KMS-11 (cell line): ENCODE measurements at regions not wholly inside any gene's neighbourhood (a gene's known extent, or its start where the extent isn't known, plus 50 kb on each side); places are given as distances from the start of the nearest gene placed in this dataset.

ENCODE experiments used
- H2AFZ ChIP-seq: fragments of 200-600 bp; sonication (generic); 2 replicates; pipeline ENCODE4 v1.6.1; 2016; ENCODE audit warnings: antibody characterized with exemption, mixed run types, low read depth
- H3K27ac ChIP-seq: fragments of 200-600 bp; sonication (generic); 2 replicates; pipeline ENCODE4 v1.6.1; 2016; ENCODE audit warnings: mild to moderate bottlenecking, mixed run types
- H3K27me3 ChIP-seq: fragments of 200-600 bp; sonication (generic); 2 replicates; pipeline ENCODE4 v1.6.1; 2017; ENCODE audit warnings: mild to moderate bottlenecking, low read depth, mixed run types, moderate library complexity; ENCODE audit not compliant: insufficient read depth
- H3K36me3 ChIP-seq: fragments of 200-600 bp; sonication (generic); 2 replicates; pipeline ENCODE4 v1.6.1; 2017; ENCODE audit warnings: mild to moderate bottlenecking, mixed run types; ENCODE audit not compliant: insufficient read depth
- H3K4me1 ChIP-seq: fragments of 200-600 bp; sonication (generic); 2 replicates; pipeline ENCODE4 v1.6.1; 2016; ENCODE audit warnings: mild to moderate bottlenecking, low read depth, mixed run types; ENCODE audit not compliant: poor library complexity, severe bottlenecking
- H3K4me2 ChIP-seq: fragments of 200-600 bp; sonication (generic); 2 replicates; pipeline ENCODE4 v1.7.0; 2016; ENCODE audit warnings: mild to moderate bottlenecking, mixed run types
- H3K4me3 ChIP-seq: fragments of 200-600 bp; sonication (generic); IDR thresholded peaks from 2 replicates; pipeline ENCODE4 v1.6.1; 2017; ENCODE audit warnings: low read depth, low read length, mixed read lengths; ENCODE audit not compliant: insufficient read depth
- H3K79me2 ChIP-seq: fragments of 200-600 bp; sonication (generic); 2 replicates; pipeline ENCODE4 v1.6.1; 2016; ENCODE audit warnings: low read depth, mixed run types; ENCODE audit not compliant: insufficient read depth
- H3K9ac ChIP-seq: fragments of 200-600 bp; sonication (generic); 2 replicates; pipeline ENCODE4 v1.6.1; 2016; ENCODE audit warnings: mild to moderate bottlenecking, mixed run types
- H4K20me1 ChIP-seq: fragments of 200-600 bp; sonication (generic); 2 replicates; pipeline ENCODE4 v1.6.1; 2016; ENCODE audit warnings: mild to moderate bottlenecking, mixed run types; ENCODE audit not compliant: insufficient read depth
- TF ChIP-seq, protein P1 (sequence below): fragments of 200-600 bp; sonication (generic); conservative IDR thresholded peaks from 2 replicates; pipeline ENCODE4 v1.6.1; 2017; ENCODE audit warnings: low read depth, mild to moderate bottlenecking, antibody characterized with exemption, low read length, moderate library complexity, mixed read lengths

DNA sequence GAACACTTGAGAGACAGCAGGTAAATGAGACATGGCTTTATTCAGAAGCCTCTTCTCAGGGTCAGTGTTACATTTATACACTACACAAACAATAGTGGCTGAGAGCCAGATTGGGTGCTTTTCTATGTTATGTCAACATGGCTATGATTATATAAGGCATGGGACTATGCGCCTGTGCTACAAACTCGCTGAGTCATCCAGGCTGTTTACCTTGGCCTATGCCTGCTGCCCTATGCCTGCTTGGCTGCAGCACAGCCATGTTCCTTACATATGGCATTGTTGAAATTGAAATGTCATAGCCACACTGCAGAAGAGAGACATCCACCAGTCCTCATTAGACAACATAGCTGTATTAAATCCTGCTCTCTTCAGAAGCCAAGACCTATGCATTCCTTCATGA, 236.3 kb upstream of the NWD2 start:
- TF ChIP-seq, protein P1, sequence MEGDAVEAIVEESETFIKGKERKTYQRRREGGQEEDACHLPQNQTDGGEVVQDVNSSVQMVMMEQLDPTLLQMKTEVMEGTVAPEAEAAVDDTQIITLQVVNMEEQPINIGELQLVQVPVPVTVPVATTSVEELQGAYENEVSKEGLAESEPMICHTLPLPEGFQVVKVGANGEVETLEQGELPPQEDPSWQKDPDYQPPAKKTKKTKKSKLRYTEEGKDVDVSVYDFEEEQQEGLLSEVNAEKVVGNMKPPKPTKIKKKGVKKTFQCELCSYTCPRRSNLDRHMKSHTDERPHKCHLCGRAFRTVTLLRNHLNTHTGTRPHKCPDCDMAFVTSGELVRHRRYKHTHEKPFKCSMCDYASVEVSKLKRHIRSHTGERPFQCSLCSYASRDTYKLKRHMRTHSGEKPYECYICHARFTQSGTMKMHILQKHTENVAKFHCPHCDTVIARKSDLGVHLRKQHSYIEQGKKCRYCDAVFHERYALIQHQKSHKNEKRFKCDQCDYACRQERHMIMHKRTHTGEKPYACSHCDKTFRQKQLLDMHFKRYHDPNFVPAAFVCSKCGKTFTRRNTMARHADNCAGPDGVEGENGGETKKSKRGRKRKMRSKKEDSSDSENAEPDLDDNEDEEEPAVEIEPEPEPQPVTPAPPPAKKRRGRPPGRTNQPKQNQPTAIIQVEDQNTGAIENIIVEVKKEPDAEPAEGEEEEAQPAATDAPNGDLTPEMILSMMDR: no peak
- H3K4me1 ChIP-seq: no peaks in the 10 kb centered on the region
- H3K27ac ChIP-seq: no peak overlapping the region
- H2AFZ ChIP-seq: no peak overlapping the region
- no peak overlapping the region for H3K9ac ChIP-seq
- no peak overlapping the region for H3K4me3 ChIP-seq
- H4K20me1 ChIP-seq: no peaks in the 10 kb centered on the region
- H3K79me2 ChIP-seq: no peaks in the 10 kb centered on the region
- H3K27me3 ChIP-seq: no peaks in the 10 kb centered on the region
- no peaks in the 10 kb centered on the region for H3K36me3 ChIP-seq
- no peak overlapping the region for H3K4me2 ChIP-seq

DNA sequence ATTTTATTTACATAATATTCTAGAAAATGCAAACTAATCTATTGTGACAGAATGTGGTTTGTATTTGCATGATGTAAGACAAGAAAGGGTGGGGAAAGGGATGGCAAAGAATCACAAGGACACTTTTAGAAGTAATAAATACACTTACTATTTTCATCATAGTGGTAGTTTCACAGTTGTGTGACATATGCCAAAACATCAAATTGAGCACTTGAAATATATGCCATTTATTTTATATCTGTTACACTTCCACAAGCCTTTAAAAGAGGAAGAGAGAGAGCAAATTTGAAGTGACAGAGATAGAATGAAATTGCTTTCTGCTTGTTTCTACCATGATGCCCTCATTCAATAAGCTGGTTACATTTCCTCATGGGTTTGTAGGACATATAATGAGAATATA, 230.0 kb upstream of the NWD2 start:
- Histone ChIP-seq H3K4me2 (no peak overlapping the region), H3K36me3 (no peaks in the 10 kb centered on the region), H3K4me3 (no peak overlapping the region), H3K9ac (no peak overlapping the region), H4K20me1 (no peaks in the 10 kb centered on the region), H3K4me1 (no peaks in the 10 kb centered on the region), H3K27ac (no peak overlapping the region), H3K27me3 (no peaks in the 10 kb centered on the region), H3K79me2 (no peaks in the 10 kb centered on the region), H2AFZ (no peak overlapping the region)
- TF ChIP-seq, protein P1: no peak

DNA sequence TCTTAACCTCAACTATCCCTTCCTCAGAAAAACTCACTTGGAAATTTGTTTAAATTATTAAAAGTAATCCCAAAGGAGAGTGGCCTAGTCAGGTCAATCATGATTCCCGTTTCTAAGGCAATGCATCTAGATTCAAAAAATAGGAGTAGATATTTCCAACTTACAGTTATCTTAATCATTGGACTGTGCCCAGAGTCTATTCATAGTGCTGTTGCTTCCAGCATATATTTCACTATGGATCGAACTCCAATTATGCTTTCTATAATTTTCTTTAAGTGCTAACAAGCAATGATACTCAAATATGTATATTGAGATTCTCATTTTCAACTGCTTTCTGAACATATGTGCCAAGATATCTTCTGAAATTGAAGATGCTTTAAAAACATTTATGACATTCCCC, 229.2 kb upstream of the NWD2 start:
- no peak overlapping the region for H3K4me2 ChIP-seq
- H4K20me1 ChIP-seq: no peaks in the 10 kb centered on the region
- H2AFZ ChIP-seq: no peak overlapping the region
- no peak overlapping the region for H3K27ac ChIP-seq
- TF ChIP-seq, protein P1: no peak
- no peaks in the 10 kb centered on the region for H3K27me3 ChIP-seq
- no peak overlapping the region for H3K4me3 ChIP-seq
- no peaks in the 10 kb centered on the region for H3K36me3 ChIP-seq
- no peaks in the 10 kb centered on the region for H3K79me2 ChIP-seq
- H3K9ac ChIP-seq: no peak overlapping the region
- no peaks in the 10 kb centered on the region for H3K4me1 ChIP-seq

DNA sequence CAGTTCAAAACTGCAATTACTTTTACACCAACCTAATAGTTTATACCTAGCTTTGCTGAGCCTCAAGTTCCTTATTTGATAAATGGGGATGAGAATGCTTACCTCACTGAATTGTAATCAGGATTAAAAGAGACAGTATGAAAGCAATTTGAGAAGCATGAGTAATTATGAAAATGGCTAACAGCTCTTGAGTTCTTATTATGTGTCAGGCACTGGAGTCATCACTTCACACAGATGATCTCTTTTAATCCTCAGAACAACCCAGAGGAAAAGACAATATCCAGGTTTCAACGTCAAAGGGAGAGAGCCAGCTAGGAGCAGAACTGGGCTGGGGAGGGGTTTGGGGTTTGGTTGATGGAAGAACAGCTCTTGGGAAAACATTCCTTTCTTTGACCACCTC, 221.0 kb upstream of the NWD2 start:
- H3K4me1 ChIP-seq: no peaks in the 10 kb centered on the region
- no peaks in the 10 kb centered on the region for H3K79me2 ChIP-seq
- H3K9ac ChIP-seq: no peak overlapping the region
- no peak overlapping the region for H3K4me2 ChIP-seq
- H3K4me3 ChIP-seq: no peak overlapping the region
- H3K27me3 ChIP-seq: no peaks in the 10 kb centered on the region
- TF ChIP-seq, protein P1: no peak
- H3K36me3 ChIP-seq: no peaks in the 10 kb centered on the region
- H2AFZ ChIP-seq: no peak overlapping the region
- no peak overlapping the region for H3K27ac ChIP-seq
- no peaks in the 10 kb centered on the region for H4K20me1 ChIP-seq

DNA sequence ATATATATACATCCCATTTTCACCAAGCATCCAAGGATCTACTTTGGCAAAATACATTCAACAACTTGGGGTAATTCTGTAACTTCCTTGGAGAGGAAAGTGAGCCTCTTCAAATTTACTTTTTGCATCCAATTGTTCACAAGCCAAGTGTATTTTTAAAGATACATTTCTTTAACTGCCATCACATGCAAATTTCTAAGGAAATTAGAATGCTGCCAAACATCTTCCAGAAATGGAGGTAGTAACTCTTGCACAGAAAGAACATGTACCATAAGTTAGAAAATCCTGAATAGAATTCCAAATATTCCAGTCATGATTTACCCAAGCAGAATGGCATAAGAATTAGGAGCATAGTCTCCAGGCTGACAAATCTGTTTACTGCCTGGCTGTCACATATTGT, 220.5 kb upstream of the NWD2 start:
- no peaks in the 10 kb centered on the region for H3K36me3 ChIP-seq
- no peak overlapping the region for H3K27ac ChIP-seq
- TF ChIP-seq, protein P1: no peak
- no peaks in the 10 kb centered on the region for H4K20me1 ChIP-seq
- H3K79me2 ChIP-seq: no peaks in the 10 kb centered on the region
- no peaks in the 10 kb centered on the region for H3K27me3 ChIP-seq
- no peaks in the 10 kb centered on the region for H3K4me1 ChIP-seq
- H3K4me3 ChIP-seq: no peak overlapping the region
- H3K9ac ChIP-seq: no peak overlapping the region
- H3K4me2 ChIP-seq: no peak overlapping the region
- no peak overlapping the region for H2AFZ ChIP-seq
